Uterus (tissue), 3 donors: ENCODE measurements at regions not wholly inside any gene's neighbourhood (a gene's known extent, or its start where the extent isn't known, plus 50 kb on each side); places are given as distances from the start of the nearest gene placed in this dataset. TPM values are rescaled to one million over a fixed set of nuclear protein-coding genes. Genes with fewer than 3 reads are reported as not detected.
A peak's percentile ranks its signal among the peaks of the same experiment; 100 is the strongest.

ENCODE experiments used
- DNase-seq, 2 donors: peaks; one replicate each; pipeline ENCODE4 v3.0.0-alpha.2; 2019 to 2020
- H3K27ac ChIP-seq, 2 donors: fragments of 200-600 bp; sonication (generic); 1 replicate in 1 of 2; 2 replicates in 1 of 2; pipeline ENCODE4 v1.5.1; 2016 to 2018
- H3K27me3 ChIP-seq, 2 donors: fragments of 200-600 bp; sonication (generic); one replicate each; pipeline ENCODE4 v1.5.1; 2018 to 2019; ENCODE audit warnings: control low read depth in 1 of 2
- H3K36me3 ChIP-seq, 2 donors: fragments of 200-600 bp; sonication (generic); one replicate each; pipeline ENCODE4 v1.5.1; 2019; ENCODE audit warnings: control low read depth in 1 of 2
- H3K4me1 ChIP-seq, 2 donors: fragments of 200-600 bp; sonication (generic); one replicate each; pipeline ENCODE4 v1.5.1; 2018 to 2019; ENCODE audit warnings: control low read depth in 1 of 2
- H3K4me3 ChIP-seq, 2 donors: fragments of 200-600 bp; sonication (generic); 1 replicate in 1 of 2; 2 replicates in 1 of 2; pipeline ENCODE4 v1.5.1; 2018 to 2019; ENCODE audit warnings: mild to moderate bottlenecking in 1 of 2
- H3K9me3 ChIP-seq, 2 donors: fragments of 200-600 bp; sonication (generic); one replicate each; pipeline ENCODE4 v1.5.1; 2019; ENCODE audit warnings: control low read depth in 1 of 2
- POLR2A ChIP-seq, 2 donors: fragments of 450-650 bp; IDR thresholded peaks; one replicate each; pipeline ENCODE4 v1.6.1; 2016; ENCODE audit warnings: antibody characterized with exemption in 2 of 2, mild to moderate bottlenecking in 1 of 2, moderate library complexity in 1 of 2
- intact Hi-C: fragments of 100-400 bp; cut with DNase I; formaldehyde crosslinking; loops from one replicate; pipeline ENCODE4 v1.15.1; 2023; ENCODE audit warnings: low total_unique reads
- small RNA-seq: library from RNA; depleted of rRNA; stranded (forward); fragments of <200 nt; gene quantifications from one replicate; pipeline ENCODE3, GENCODE V24; 2016
- TF ChIP-seq, protein P1 (sequence below), 4 experiments: fragments of 200-600 bp in 2 of 4; fragments of 450-650 bp in 2 of 4; sonication (generic) in 2 of 4; IDR thresholded peaks; one replicate each; pipeline ENCODE4 v1.5.1; 2016 to 2019; ENCODE audit warnings: antibody characterized with exemption in 4 of 4, mild to moderate bottlenecking in 2 of 4, moderate library complexity in 1 of 4
- donor health status: DM: yes; HTN: yes; CAD: no.

DNA sequence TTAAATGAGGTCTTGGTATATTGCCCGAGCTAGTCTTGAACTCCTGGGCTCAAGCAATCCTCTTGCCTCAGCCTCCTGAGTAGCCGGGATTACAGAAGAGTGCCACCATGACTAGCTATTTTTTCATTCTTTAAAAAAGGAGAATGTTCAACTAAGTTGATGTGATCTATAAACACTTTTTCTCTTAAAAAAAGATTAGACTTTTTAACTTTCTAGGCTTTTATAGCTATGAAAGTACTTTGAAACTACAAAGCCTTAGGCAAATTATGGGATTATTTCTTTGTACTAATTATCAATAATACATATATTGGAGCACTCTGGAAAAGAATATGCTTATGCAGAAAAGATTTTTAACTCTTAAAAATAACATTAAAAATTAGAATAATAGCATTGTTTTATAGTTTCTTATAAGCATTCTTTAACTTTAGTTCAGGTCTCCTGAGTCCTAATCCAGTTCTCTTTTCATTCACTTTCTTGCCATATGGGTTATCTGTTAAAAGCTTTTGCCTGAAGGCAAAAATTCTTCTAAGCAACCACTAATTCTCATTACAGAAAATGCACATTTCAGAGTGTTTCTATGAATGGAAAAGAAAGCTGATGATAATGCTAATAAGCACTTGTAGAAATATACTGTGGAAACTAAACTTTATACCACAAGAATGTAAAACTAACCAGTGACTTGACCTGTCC, 87.8 kb downstream of the DPPA2 start:
- no peak for TF ChIP-seq POLR2A (IDR thresholded peaks at IDR 0.05)
- TF ChIP-seq, protein P1, sequence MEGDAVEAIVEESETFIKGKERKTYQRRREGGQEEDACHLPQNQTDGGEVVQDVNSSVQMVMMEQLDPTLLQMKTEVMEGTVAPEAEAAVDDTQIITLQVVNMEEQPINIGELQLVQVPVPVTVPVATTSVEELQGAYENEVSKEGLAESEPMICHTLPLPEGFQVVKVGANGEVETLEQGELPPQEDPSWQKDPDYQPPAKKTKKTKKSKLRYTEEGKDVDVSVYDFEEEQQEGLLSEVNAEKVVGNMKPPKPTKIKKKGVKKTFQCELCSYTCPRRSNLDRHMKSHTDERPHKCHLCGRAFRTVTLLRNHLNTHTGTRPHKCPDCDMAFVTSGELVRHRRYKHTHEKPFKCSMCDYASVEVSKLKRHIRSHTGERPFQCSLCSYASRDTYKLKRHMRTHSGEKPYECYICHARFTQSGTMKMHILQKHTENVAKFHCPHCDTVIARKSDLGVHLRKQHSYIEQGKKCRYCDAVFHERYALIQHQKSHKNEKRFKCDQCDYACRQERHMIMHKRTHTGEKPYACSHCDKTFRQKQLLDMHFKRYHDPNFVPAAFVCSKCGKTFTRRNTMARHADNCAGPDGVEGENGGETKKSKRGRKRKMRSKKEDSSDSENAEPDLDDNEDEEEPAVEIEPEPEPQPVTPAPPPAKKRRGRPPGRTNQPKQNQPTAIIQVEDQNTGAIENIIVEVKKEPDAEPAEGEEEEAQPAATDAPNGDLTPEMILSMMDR (IDR thresholded peaks at IDR 0.05), result no peak
- no peak for DNase-seq
- H3K27me3 ChIP-seq, result no peaks in the 10 kb centered on the region
- no peak overlapping the region for H3K27ac ChIP-seq
- no peaks in the 10 kb centered on the region for H3K36me3 ChIP-seq
- H3K4me1 ChIP-seq, result no peaks in the 10 kb centered on the region
- no peak overlapping the region for H3K4me3 ChIP-seq
- intact Hi-C loops, result no loop called here
- H3K9me3 ChIP-seq, result no peaks in the 10 kb centered on the region

DNA sequence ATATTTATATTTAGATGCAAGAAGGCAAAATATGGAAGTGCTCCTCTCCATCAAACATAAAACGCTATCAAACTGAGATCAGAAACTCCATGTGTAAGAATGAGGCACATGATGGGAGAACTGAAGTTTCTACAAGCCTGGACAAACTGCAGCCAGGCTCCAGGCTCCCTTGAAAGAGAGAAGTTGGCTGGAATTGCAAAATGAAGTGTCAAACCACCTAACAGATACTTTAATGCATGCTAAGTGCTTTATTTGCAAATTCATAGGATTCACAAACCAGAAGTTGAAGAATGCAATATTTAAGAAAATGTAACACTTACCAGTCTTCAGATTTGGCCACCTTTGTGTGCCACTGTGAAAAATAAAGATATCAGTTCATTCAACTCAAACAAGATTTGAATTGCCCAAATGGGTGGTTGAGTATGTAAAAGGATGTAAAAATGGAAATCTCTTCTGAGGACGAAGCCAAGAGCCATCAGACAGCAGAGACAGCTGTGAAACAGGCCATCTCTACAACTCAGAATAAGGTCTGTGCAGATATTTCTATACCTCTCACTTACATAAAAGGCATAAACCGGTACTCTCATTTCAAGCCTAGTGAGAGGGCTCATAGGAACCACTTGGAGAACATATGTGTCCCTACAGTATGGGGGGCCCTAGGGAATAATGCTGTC, 87.0 kb downstream of the DPPA2 start:
- Histone ChIP-seq H3K27ac (no peak overlapping the region), H3K36me3 (no peaks in the 10 kb centered on the region), H3K4me3 (no peak overlapping the region), H3K9me3 (no peaks in the 10 kb centered on the region), H3K27me3 (no peaks in the 10 kb centered on the region), H3K4me1 (no peaks in the 10 kb centered on the region)
- TF ChIP-seq POLR2A (IDR thresholded peaks at IDR 0.05), result no peak
- TF ChIP-seq, protein P1 (IDR thresholded peaks at IDR 0.05), result no peak
- no peak for DNase-seq
- intact Hi-C loops, result no loop called here

DNA sequence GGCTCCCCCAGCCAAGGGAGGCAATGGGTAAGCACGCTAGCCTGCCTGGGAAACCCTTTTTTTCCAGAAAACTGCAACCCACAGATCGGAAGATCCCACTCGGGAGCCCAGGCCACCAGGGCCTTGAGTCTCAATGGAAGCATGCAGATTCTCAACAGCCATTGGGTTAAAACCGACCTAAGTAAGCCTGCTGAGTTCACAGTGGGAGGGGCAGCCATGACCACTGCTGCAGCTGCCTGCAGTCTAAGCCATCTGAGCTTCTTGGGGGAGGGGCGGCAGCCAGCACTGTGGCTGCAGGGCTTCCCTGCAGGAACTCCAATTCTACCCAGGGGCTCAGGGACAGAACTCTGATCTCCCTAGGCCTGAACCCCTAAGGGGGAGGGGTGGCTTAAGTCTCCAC, 82.0 kb downstream of the DPPA2 start:
- Histone ChIP-seq H3K4me3 (no peak overlapping the region), H3K9me3 (no peaks in the 10 kb centered on the region), H3K4me1 (no peaks in the 10 kb centered on the region), H3K36me3 (no peaks in the 10 kb centered on the region), H3K27ac (no peak overlapping the region), H3K27me3 (no peaks in the 10 kb centered on the region)
- DNase-seq, result no peak
- TF ChIP-seq, protein P1 (IDR thresholded peaks at IDR 0.05), result no peak
- TF ChIP-seq POLR2A (IDR thresholded peaks at IDR 0.05), result no peak
- intact Hi-C loops, result no loop called here

DNA sequence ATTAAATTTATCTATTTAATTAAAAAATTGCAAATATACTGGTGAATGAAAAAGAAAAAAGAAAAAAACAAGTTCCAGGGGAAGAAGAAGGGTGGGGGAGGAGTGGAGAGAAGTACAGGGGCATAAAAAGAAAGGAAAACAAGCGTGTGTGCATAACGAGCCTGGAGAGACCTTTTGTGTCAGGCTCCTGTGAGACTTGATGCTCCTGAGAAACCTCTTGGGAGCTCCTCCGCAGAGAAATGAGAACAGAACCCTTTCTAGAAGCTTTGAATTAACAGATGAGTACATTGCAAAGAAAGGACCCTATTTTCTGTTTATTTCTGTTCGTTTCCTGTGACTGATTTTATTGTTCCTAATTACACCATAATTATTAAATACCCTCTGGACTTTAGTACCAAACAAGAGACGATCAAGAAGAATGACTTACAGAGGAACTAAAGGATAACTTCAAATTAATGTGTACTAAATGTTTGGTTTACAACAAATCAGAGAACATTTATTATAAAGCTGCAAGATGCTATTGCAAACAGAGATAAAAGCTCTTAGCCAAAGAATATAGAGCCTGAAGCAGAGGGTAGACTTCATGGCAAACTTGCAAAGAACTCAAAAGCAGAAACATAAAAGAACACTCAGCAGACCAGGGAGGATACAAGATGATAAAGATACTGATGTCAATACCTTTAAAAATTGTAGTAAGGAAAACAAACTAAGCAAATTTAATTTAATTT, 74.7 kb downstream of the DPPA2 start:
- no peaks in the 10 kb centered on the region for H3K4me1 ChIP-seq
- TF ChIP-seq POLR2A (IDR thresholded peaks at IDR 0.05), result no peak
- no peak for DNase-seq
- H3K27ac ChIP-seq, result peak overlapping the region in 1 of 2 donors; percentile 27
- no peak overlapping the region for H3K4me3 ChIP-seq
- H3K36me3 ChIP-seq, result no peaks in the 10 kb centered on the region
- H3K27me3 ChIP-seq, result no peaks in the 10 kb centered on the region
- intact Hi-C loops, result no loop called here
- no peaks in the 10 kb centered on the region for H3K9me3 ChIP-seq

DNA sequence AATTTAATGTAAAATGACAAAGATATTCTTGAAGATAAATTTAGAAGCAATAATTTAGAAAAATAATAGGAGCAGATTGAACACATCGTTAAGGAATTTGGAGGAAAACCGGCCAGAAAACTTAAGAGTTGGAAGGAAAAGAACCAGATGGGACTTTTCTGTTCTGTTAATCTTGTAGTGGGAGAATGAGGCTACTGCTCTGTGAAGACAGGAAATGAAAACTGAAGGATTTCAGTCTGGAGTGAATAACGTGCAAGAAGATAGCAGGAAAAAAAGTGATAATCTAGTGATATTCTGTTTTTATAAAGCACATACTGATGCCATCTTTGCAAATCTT, 74.2 kb downstream of the DPPA2 start:
- no peak for TF ChIP-seq POLR2A (IDR thresholded peaks at IDR 0.05)
- TF ChIP-seq, protein P1 (IDR thresholded peaks at IDR 0.05), result no peak
- DNase-seq, result no peak
- Histone ChIP-seq H3K36me3 (no peaks in the 10 kb centered on the region), H3K4me1 (no peaks in the 10 kb centered on the region), H3K27ac (peak overlapping the region in 1 of 2 donors; percentile 27), H3K9me3 (no peaks in the 10 kb centered on the region), H3K4me3 (no peak overlapping the region), H3K27me3 (no peaks in the 10 kb centered on the region)
- intact Hi-C loops, result no loop called here

Small RNAs in the stretch of these regions (small RNA-seq; reads per million reads assigned to genes)
- not detected for gene RNU6-1236P
